ENCODE measurements at regions not wholly inside any gene's neighbourhood (a gene's known extent, or its start where the extent isn't known, plus 50 kb on each side); places are given as distances from the start of the nearest gene placed in this dataset.

DNA sequence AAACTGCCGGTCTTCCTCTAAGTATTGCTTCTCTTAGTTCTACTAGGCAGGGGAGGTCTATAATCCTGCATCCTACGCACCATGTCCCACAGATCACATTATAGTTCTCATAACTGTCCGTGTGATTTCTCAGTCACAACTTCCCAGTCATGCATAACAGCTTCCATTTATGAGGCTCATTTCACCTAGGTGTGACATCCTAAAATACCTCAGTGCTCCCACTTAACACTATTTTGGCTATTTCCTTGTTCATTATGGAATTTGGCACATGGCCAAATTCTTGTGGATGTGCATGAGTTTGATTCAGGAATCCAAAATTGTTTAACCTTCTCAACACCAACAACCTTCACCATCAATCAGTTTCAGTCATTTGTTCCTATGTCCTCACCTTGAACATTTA lies 989.9 kb downstream of the OLFM4 start:
- TF ChIP-seq EZH2 (IDR thresholded peaks at IDR 0.05) (no peak), FOXP2 (optimal IDR thresholded peaks at IDR 0.05; ENCODE audit: control extremely low read depth, extremely low read length, insufficient read depth) (no peak)
